ENCODE measurements at regions not wholly inside any gene's neighbourhood (a gene's known extent, or its start where the extent isn't known, plus 50 kb on each side); places are given as distances from the start of the nearest gene placed in this dataset.

DNA sequence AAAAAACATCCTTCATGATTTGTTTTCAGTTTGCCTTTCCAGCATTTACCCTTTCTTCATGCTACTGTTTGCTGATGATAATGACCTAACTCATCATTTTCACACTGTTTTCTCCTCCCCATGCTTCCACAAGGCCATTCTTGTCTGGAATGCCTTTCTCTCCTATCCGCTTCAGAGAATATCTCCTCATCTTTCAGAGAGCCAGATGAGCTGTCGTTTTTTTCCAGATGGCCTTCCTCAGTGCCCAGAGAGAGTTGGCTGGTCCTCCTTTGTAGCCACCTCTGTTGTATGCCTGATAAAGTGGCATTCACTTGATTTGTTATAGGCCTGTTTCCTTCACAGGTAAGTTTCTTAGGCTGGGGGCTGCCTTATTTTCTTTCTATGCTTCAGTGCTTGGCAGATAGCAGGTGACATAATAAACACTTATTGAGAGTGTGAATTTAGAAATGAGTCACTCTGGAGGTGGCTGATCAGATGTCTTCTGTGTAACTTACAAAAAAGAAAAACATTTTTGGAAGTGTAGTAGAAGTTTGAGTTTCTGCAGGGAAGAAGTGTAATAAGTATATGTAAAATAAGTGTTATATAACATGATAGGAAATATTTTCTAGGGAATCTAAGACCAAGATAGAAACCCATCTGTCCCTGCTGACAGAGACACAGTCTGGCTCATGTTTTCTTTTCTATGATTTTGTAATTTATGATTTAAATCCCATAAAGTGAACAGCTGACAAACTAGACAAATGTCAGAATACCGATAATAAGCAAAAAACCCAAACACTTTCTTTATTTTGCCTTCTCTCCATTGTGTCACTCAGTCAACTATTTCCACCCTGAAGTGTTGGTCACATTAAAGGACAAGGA, 174.5 kb downstream of the DACT1 start:
- no peak overlapping the region for H2AK5ac ChIP-seq (ENCODE audit: low read depth, low read length)
- FAIRE-seq: no peak

More for the DNA sequence above, 174.5 kb downstream of the DACT1 start:
- Histone ChIP-seq H3K4me3 (ENCODE audit: extremely low read depth in 1 of 4, insufficient read depth in 2 of 4, low read depth in 3 of 4, low read length in 4 of 4) (no peak overlapping the region), H2BK120ac (replicated peaks; ENCODE audit: low read depth, low read length) (no peak overlapping the region), H3K14ac (ENCODE audit: insufficient read length) (no peak overlapping the region), H2AFZ (ENCODE audit: low read length) (no peak overlapping the region), H3K23me2 (ENCODE audit: low read depth, low read length) (no peaks in the 10 kb centered on the region), H3K4ac (replicated peaks; ENCODE audit: insufficient read length, low read depth, low read length) (no peak overlapping the region), H2BK12ac (ENCODE audit: low read depth, low read length) (no peak overlapping the region), H3K79me1 (ENCODE audit: low read depth, low read length) (no peaks in the 10 kb centered on the region), H4K8ac (ENCODE audit: extremely low read depth, insufficient read depth, low read length) (no peak overlapping the region), H3K36me3 (ENCODE audit: control insufficient read depth in 2 of 4, insufficient read depth in 4 of 4, low read length in 3 of 4) (no peaks in the 10 kb centered on the region), H3K79me2 (ENCODE audit: control insufficient read depth in 1 of 2, insufficient read depth in 2 of 2, low read length in 2 of 2) (no peaks in the 10 kb centered on the region), H3K23ac (ENCODE audit: insufficient read length) (no peak overlapping the region), H4K5ac (ENCODE audit: insufficient read length, low read depth, low read length) (no peak overlapping the region), H3K9me3 (ENCODE audit: insufficient read depth in 2 of 2, low read depth in 1 of 2, low read length in 1 of 2) (no peaks in the 10 kb centered on the region), H3K4me1 (replicated peaks in 1 of 4; ENCODE audit: control insufficient read depth in 3 of 4, insufficient read depth in 4 of 4, low read length in 3 of 4) (no peaks in the 10 kb centered on the region), H3K4me2 (ENCODE audit: insufficient read depth in 1 of 2, low read depth in 2 of 2, low read length in 2 of 2) (no peak overlapping the region), H4K20me1 (replicated peaks in 1 of 2; ENCODE audit: control insufficient read depth in 1 of 2, insufficient read depth in 2 of 2, low read length in 2 of 2) (no peaks in the 10 kb centered on the region), H3K18ac (ENCODE audit: extremely low read depth, low read length) (no peak overlapping the region), H3K56ac (replicated peaks; ENCODE audit: insufficient read length, low read depth, low read length) (no peak overlapping the region), H2BK15ac (ENCODE audit: low read length) (no peak overlapping the region), H3K27ac (ENCODE audit: low read depth, low read length) (no peak overlapping the region), H2BK20ac (ENCODE audit: low read length) (no peak overlapping the region), H2BK5ac (ENCODE audit: low read depth, low read length) (no peak overlapping the region), H3K27me3 (replicated peaks in 1 of 4; ENCODE audit: control insufficient read depth in 3 of 4, extremely low read depth in 1 of 4, insufficient read depth in 3 of 4, low read length in 3 of 4) (no peaks in the 10 kb centered on the region), H3K9ac (replicated peaks in 1 of 4; ENCODE audit: extremely low read depth in 1 of 4, low read depth in 3 of 4, low read length in 3 of 4) (no peak overlapping the region), H4K91ac (replicated peaks; ENCODE audit: insufficient read length, low read length) (no peak overlapping the region)
- DNase-seq (ENCODE audit: low read depth in 1 of 2, low spot score in 2 of 2): no peak
- WGBS, 2 experiments (ENCODE audit: extremely low coverage in 1 of 2, insufficient coverage in 1 of 2, insufficient read length in 1 of 2, insufficient replicate concordance in 2 of 2, low coverage in 1 of 2, low lambda C conversion rate in 2 of 2, missing lambda C conversion rate in 1 of 2): 81% methylated on average over 3 of the region's 3 CpGs; no CpG with 5 or more reads in 1 of the 2 experiments
- ChIA-PET POLR2A (ENCODE audit: partially characterized antibody) (no interaction called here), CTCF (ENCODE audit: partially characterized antibody) (interaction anchor here (0.9 to 1.8 kb wide), 2 partner anchors 14 to 34 kb away, joined by 3 to 7 read pairs; no protein-coding TSS in a partner anchor)
- TF ChIP-seq RAD21 (IDR thresholded peaks at IDR 0.05 in 1 of 2, conservative IDR thresholded peaks at IDR 0.05 in 1 of 2; ENCODE audit: low read depth in 2 of 2, low read length in 2 of 2) (no peak), SIRT6 (IDR thresholded peaks at IDR 0.05; ENCODE audit: low read length) (no peak), SAP30 (IDR thresholded peaks at IDR 0.05; ENCODE audit: insufficient read depth, insufficient replicate concordance, low read length) (no peak), JUND (IDR thresholded peaks at IDR 0.05; ENCODE audit: low read length) (no peak), CREB1 (IDR thresholded peaks at IDR 0.05) (no peak), KDM5A (IDR thresholded peaks at IDR 0.05; ENCODE audit: low read length) (no peak), SP2 (IDR thresholded peaks at IDR 0.05; ENCODE audit: low read length) (no peak), CEBPB (IDR thresholded peaks at IDR 0.05; ENCODE audit: low read depth, low read length) (no peak), EGR1 (IDR thresholded peaks at IDR 0.05; ENCODE audit: borderline replicate concordance, low read depth, low read length) (no peak), TAF1 (IDR thresholded peaks at IDR 0.05; ENCODE audit: low read depth, low read length) (no peak), BACH1 (IDR thresholded peaks at IDR 0.05; ENCODE audit: low read length) (no peak), CBX8 (IDR thresholded peaks at IDR 0.05; ENCODE audit: borderline replicate concordance, low read depth, low read length) (no peak)
